K562 (cell line): ENCODE measurements at regions not wholly inside any gene's neighbourhood (a gene's known extent, or its start where the extent isn't known, plus 50 kb on each side); places are given as distances from the start of the nearest gene placed in this dataset.
A peak's percentile ranks its signal among the peaks of the same experiment; 100 is the strongest.

ENCODE experiments used
- ATAC-seq: fragments of 200-7000 bp; cut with Tn5 transposase; 3 replicates; pipeline ENCODE4 v1.9.1; 2020; ENCODE audit warnings: moderate library complexity
- BruUV-seq: library from RNA; stranded (reverse); fragments of 400-500 nt; replicated peaks from 2 replicates; lab custom pipeline; 2021; lab: Mats Ljungman, UMichigan
- CTCF ChIA-PET: fragments of 300-600 bp; formaldehyde crosslinking; extraction: SDS; loops from one replicate; lab custom pipeline; 2021; ENCODE audit warnings: low intra/inter-chr PET ratio; lab: Yijun Ruan, JAX
- POLR2A ChIA-PET: fragments of 300-600, 350-650 bp; sonication (Branson Sonifier 250); formaldehyde crosslinking; extraction: SDS; loops from one replicate; lab custom pipeline; 2021; ENCODE audit warnings: antibody characterized with exemption, inconsistent platforms; lab: Yijun Ruan, JAX
- DNase-seq, 4 experiments: peaks; one replicate each; pipeline versions ENCODE4 v3.0.0 to v3.0.0-alpha.2; 2011 to 2018; ENCODE audit warnings: low spot score in 3 of 4, mixed read lengths in 3 of 4; ENCODE audit errors: extremely low read depth in 1 of 4
- FAIRE-seq: peaks from 2 replicates; lab custom pipeline; 2011; peaks lifted over from hg19 to GRCh38; lab: Jason Lieb, UNC
- H2AFZ ChIP-seq: 2 replicates; pipeline ENCODE4 v1.6.0; 2011; ENCODE audit warnings: low read depth, low read length, control low read depth, inconsistent platforms
- H3K27ac ChIP-seq: fragments of 200-600 bp; 3 replicates; pipeline ENCODE4 v1.8.0; 2011; ENCODE audit warnings: low read depth, mild to moderate bottlenecking, control low read depth, inconsistent platforms, low read length, moderate library complexity, mixed read lengths; ENCODE audit errors: extremely low read depth
- H3K27me3 ChIP-seq, 2 experiments: fragments of 300-600 bp in 1 of 2; 2 replicates in 1 of 2; 3 replicates in 1 of 2; pipeline versions ENCODE4 v1.6.0 to v1.8.0; 2011; ENCODE audit warnings: inconsistent platforms in 2 of 2, low read length in 2 of 2, mild to moderate bottlenecking in 1 of 2, mixed read lengths in 1 of 2, moderate library complexity in 1 of 2; ENCODE audit not compliant: control insufficient read depth in 2 of 2, insufficient read depth in 2 of 2
- H3K36me3 ChIP-seq: fragments of 300-600 bp; 3 replicates; pipeline ENCODE4 v1.8.0; 2011; ENCODE audit warnings: mild to moderate bottlenecking, low read length, inconsistent platforms; ENCODE audit not compliant: control insufficient read depth, insufficient read depth
- H3K4me1 ChIP-seq, 2 experiments: fragments of 200-600 bp in 1 of 2; replicated peaks in 1 of 2; 2 replicates in 1 of 2; 3 replicates in 1 of 2; pipeline versions ENCODE4 v1.5.1 to v1.8.0; 2011; ENCODE audit warnings: inconsistent platforms in 2 of 2, low read length in 2 of 2, mild to moderate bottlenecking in 1 of 2, mixed read lengths in 1 of 2, moderate library complexity in 1 of 2; ENCODE audit not compliant: control insufficient read depth in 2 of 2, insufficient read depth in 2 of 2
- H3K4me2 ChIP-seq: 2 replicates; pipeline ENCODE4 v1.6.1; 2011; ENCODE audit warnings: low read length, control low read depth, inconsistent platforms, mixed read lengths; ENCODE audit not compliant: insufficient read depth
- H3K4me3 ChIP-seq: fragments of 200-600 bp; sonication (generic), shearing (Covaris generic); 2 replicates; pipeline ENCODE4 v1.5.1; 2016; ENCODE audit warnings: control low read depth, inconsistent platforms
- H3K79me2 ChIP-seq: fragments of 200-600 bp; 3 replicates; pipeline ENCODE4 v1.8.0; 2011; ENCODE audit warnings: low read length, inconsistent platforms; ENCODE audit not compliant: control insufficient read depth, insufficient read depth
- H3K9ac ChIP-seq, 2 experiments: 2 replicates each; pipeline versions ENCODE4 v1.6.0 to v1.6.1; 2011; ENCODE audit warnings: low read depth in 2 of 2, low read length in 2 of 2, control low read depth in 1 of 2, inconsistent platforms in 1 of 2, mild to moderate bottlenecking in 1 of 2, mixed read lengths in 1 of 2; ENCODE audit not compliant: insufficient read depth in 1 of 2
- H3K9me1 ChIP-seq: one replicate; pipeline ENCODE4 v1.6.0; 2011; ENCODE audit warnings: inconsistent platforms, mild to moderate bottlenecking, low read length, moderate library complexity; ENCODE audit not compliant: control insufficient read depth, insufficient read depth
- H3K9me3 ChIP-seq: replicated peaks from 2 replicates; pipeline ENCODE4 v1.5.1; 2011; ENCODE audit warnings: low read depth, low read length, inconsistent platforms; ENCODE audit not compliant: control insufficient read depth, insufficient read depth
- H4K20me1 ChIP-seq: replicated peaks from 2 replicates; pipeline ENCODE4 v1.6.1; 2011; ENCODE audit warnings: low read length, inconsistent platforms, mixed read lengths; ENCODE audit not compliant: control insufficient read depth, insufficient read depth
- BCL6 ChIP-seq: fragments of 250-450 bp; sonication (Bioruptor Pico); IDR thresholded peaks from 2 replicates; pipeline ENCODE4 v1.4.0; 2020
- CEBPB ChIP-seq: fragments of 450-650 bp; IDR thresholded peaks from 2 replicates; pipeline ENCODE4 v1.6.1; 2016; ENCODE audit warnings: missing genetic modification characterization, missing compliant biosample characterization
- DACH1 ChIP-seq: fragments of 450-650 bp; IDR thresholded peaks from 2 replicates; pipeline ENCODE4 v1.6.1; 2018; ENCODE audit not compliant: partially characterized antibody
- IRF2 ChIP-seq: sonication (generic); formaldehyde crosslinking; IDR thresholded peaks from 2 replicates; pipeline ENCODE4 v1.8.1; 2022; ENCODE audit warnings: mild to moderate bottlenecking, missing genetic modification reagents
- PHB2 ChIP-seq: fragments of 450-650 bp; IDR thresholded peaks from 2 replicates; pipeline ENCODE4 v1.6.1; 2017; ENCODE audit warnings: low read depth
- RAD21 ChIP-seq, 2 experiments: fragments of 250-450 bp in 1 of 2; fragments of 450-650 bp in 1 of 2; sonication (Bioruptor Pico) in 1 of 2; formaldehyde crosslinking in 1 of 2; IDR thresholded peaks in 1 of 2; conservative IDR thresholded peaks in 1 of 2; 2 replicates each; pipeline versions ENCODE4 v1.4.0 to v1.8.0; 2020 to 2022; ENCODE audit warnings: mild to moderate bottlenecking in 2 of 2, moderate library complexity in 1 of 2
- REST ChIP-seq, 2 experiments: fragments of 450-650 bp; formaldehyde crosslinking in 1 of 2; IDR thresholded peaks; 2 replicates each; pipeline versions ENCODE4 v1.4.0 to v1.6.1; 2014 to 2020; ENCODE audit warnings: mild to moderate bottlenecking in 2 of 2, borderline replicate concordance in 1 of 2, low read depth in 1 of 2
- RFX5 ChIP-seq: IDR thresholded peaks from 2 replicates; pipeline ENCODE4 v1.6.1; 2011; ENCODE audit warnings: low read depth, mild to moderate bottlenecking, improper control_type of control experiment, low read length
- SMC3 ChIP-seq: conservative IDR thresholded peaks from 2 replicates; pipeline ENCODE4 v1.6.1; 2011; ENCODE audit warnings: low read depth, low read length, improper control_type of control experiment; ENCODE audit not compliant: insufficient read depth
- SNRNP70 ChIP-seq: fragments of 200-400 bp; formaldehyde crosslinking; optimal IDR thresholded peaks from 2 replicates; pipeline ENCODE3; 2017; ENCODE audit warnings: low read depth, low read length
- SREBF1 ChIP-seq: fragments of 150-350 bp; IDR thresholded peaks from 2 replicates; pipeline ENCODE4 v1.6.1; 2014; ENCODE audit warnings: antibody characterized with exemption, low read depth, low read length, borderline replicate concordance
- WGBS: fragments of 100-300 bp; shearing (Covaris generic); methylation state at CpG from one replicate; pipeline ENCODE4 v1.1.6; 2016; ENCODE audit warnings: low coverage, mixed read lengths; ENCODE audit not compliant: insufficient coverage; ENCODE audit errors: missing lambda C conversion rate; 5-methylcytosine and 5-hydroxymethylcytosine counted together
- in situ Hi-C: fragments of 300-500 bp; cut with MboI; formaldehyde crosslinking; loops from 4 replicates; pipeline ENCODE4 v1.15.0; 2018; ENCODE audit warnings: inconsistent platforms, mixed read lengths
- intact Hi-C: fragments of 100-400 bp; cut with micrococcal nuclease; formaldehyde crosslinking; loops from 2 replicates; pipeline ENCODE4 v1.14.2; 2022
- TF ChIP-seq, protein P1 (sequence below): IDR thresholded peaks from 2 replicates; pipeline ENCODE4 v1.6.1; 2012; ENCODE audit warnings: low read depth, low read length, improper control_type of control experiment, borderline replicate concordance

DNA sequence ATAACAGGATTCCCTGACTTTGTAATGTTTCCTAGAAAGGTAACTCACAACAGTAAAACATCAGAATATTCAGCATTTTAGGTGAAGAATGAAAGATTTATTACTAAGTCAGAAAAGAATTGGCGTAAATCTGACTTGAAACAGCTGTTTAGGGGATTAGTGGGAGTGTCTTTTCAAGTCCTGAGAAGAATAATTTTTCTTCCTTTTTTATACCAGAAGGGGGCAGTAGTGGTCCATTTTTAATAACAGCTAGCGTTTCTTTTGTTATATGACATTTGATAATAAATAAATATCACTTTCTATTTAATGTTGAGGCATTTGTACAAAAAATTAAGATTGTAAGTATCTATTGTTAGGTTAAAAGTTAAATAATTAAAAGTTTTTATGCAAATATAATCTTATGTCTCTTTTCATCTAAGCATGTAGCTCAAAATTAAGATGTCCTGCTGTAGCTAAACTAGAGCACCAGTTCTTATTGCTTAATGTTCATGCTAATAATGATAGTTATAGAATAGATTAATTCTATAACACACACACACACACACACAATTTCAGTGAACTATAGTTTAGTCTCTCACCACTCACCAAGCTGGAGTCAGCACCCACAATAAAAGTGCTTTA lies 258.7 kb upstream of the ARRDC3 start:
- FAIRE-seq (no peak), ATAC-seq (no peak)
- TF ChIP-seq SNRNP70 (no peak), DACH1 (peak; percentile 73), REST (IDR thresholded peaks at IDR 0.05; ENCODE audit: borderline replicate concordance) (peak; percentile 18; the same call in 1 of the 2 replicates), REST (CRISPR knock-in tag; IDR thresholded peaks at IDR 0.05; ENCODE audit: low read depth) (no peak), SREBF1 (no peak), RAD21 (CRISPR knock-in tag; conservative IDR thresholded peaks at IDR 0.05 in 1 of 2, IDR thresholded peaks at IDR 0.05 in 1 of 2) (peak; percentile 55 to 71), RFX5 (peak; percentile 23; the same call in 1 of the 2 replicates), SMC3 (0 out of 2 replicates have a peak, but pooled peaks have one; percentile 15), IRF2 (CRISPR knock-in tag) (no peak), PHB2 (no peak), CEBPB (tag) (no peak), BCL6 (CRISPR knock-in tag) (no peak)
- TF ChIP-seq, protein P1, sequence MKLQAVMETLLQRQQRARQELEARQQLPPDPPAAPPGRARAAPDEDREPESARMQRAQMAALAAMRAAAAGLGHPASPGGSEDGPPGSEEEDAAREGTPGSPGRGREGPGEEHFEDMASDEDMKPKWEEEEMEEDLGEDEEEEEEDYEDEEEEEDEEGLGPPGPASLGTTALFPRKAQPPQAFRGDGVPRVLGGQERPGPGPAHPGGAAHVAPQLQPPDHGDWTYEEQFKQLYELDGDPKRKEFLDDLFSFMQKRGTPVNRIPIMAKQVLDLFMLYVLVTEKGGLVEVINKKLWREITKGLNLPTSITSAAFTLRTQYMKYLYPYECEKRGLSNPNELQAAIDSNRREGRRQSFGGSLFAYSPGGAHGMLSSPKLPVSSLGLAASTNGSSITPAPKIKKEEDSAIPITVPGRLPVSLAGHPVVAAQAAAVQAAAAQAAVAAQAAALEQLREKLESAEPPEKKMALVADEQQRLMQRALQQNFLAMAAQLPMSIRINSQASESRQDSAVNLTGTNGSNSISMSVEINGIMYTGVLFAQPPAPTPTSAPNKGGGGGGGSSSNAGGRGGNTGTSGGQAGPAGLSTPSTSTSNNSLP = peak; percentile 80; the same call in 1 of the 2 replicates

More for the DNA sequence above, 258.7 kb upstream of the ARRDC3 start:
- Histone ChIP-seq H3K4me1 (no peaks in the 10 kb centered on the region), H2AFZ (no peak overlapping the region), H3K9ac (no peak overlapping the region), H3K79me2 (no peaks in the 10 kb centered on the region), H3K4me2 (no peak overlapping the region), H3K4me3 (no peak overlapping the region), H3K36me3 (no peaks in the 10 kb centered on the region), H3K27me3 (no peaks in the 10 kb centered on the region), H4K20me1 (no peaks in the 10 kb centered on the region), H3K9me1 (no peaks in the 10 kb centered on the region), H3K9me3 (no peaks in the 10 kb centered on the region; the same call in 1 of the 2 replicates), H3K27ac (no peak overlapping the region)
- in situ Hi-C loops (no loop called here), intact Hi-C loops (no loop called here)
- no TSS peak for BruUV-seq
- DNase-seq = peak; percentile 25 to 58 (median 49)
- ChIA-PET CTCF (interaction anchor here (0.9 to 1.2 kb wide), 2 partner anchors 27 to 142 kb away, joined by 3 to 4 read pairs; no protein-coding TSS in a partner anchor), POLR2A (interaction anchor here (0.8 kb wide), 1 partner anchor 325 kb away, joined by 3 read pairs; no protein-coding TSS in a partner anchor)
- WGBS = 0% methylated on average over 2 of the region's 2 CpGs
